Stomach (tissue), 8 donors: ENCODE measurements at regions not wholly inside any gene's neighbourhood (a gene's known extent, or its start where the extent isn't known, plus 50 kb on each side); places are given as distances from the start of the nearest gene placed in this dataset.

Source experiments
- DNase-seq, 2 donors: peaks; one replicate each; pipeline versions ENCODE4 v3.0.0 to v3.0.0-alpha.2; 2013 to 2019
- H3K27ac ChIP-seq, 5 donors: fragments of 200-600 bp in 4 of 5; sonication (generic) in 4 of 5; one replicate each; pipeline ENCODE4 v1.5.1; 2013 to 2019; ENCODE audit warnings: mild to moderate bottlenecking in 1 of 5, moderate library complexity in 1 of 5
- H3K27me3 ChIP-seq, 3 donors: fragments of 200-600 bp; sonication (generic); one replicate each; pipeline ENCODE4 v1.5.1; 2017 to 2019; ENCODE audit warnings: mixed run types in 1 of 3
- H3K36me3 ChIP-seq, 4 donors: fragments of 200-600 bp; sonication (generic); 1 replicate in 3 of 4; 2 replicates in 1 of 4; pipeline ENCODE4 v1.5.1; 2016 to 2019
- H3K4me1 ChIP-seq, 4 donors: fragments of 200-600 bp; sonication (generic); one replicate each; pipeline ENCODE4 v1.5.1; 2016 to 2019
- H3K4me3 ChIP-seq, 4 donors: fragments of 200-600 bp; sonication (generic) in 3 of 4; one replicate each; pipeline ENCODE4 v1.5.1; 2016 to 2019; ENCODE audit warnings: mild to moderate bottlenecking in 1 of 4
- H3K9me3 ChIP-seq, 4 donors: fragments of 200-600 bp; sonication (generic); one replicate each; pipeline ENCODE4 v1.5.1; 2016 to 2019
- EP300 ChIP-seq: sonication (generic); formaldehyde crosslinking; IDR thresholded peaks from one replicate; pipeline ENCODE4 v1.6.1; 2017; ENCODE audit warnings: antibody characterized with exemption
- POLR2A ChIP-seq, 4 donors: fragments of 450-650 bp; IDR thresholded peaks; one replicate each; pipeline ENCODE4 v1.6.1; 2016; ENCODE audit warnings: antibody characterized with exemption in 4 of 4, control low read depth in 2 of 4, mild to moderate bottlenecking in 1 of 4, moderate library complexity in 1 of 4
- POLR2AphosphoS5 ChIP-seq, 3 donors: sonication (generic); formaldehyde crosslinking; IDR thresholded peaks; one replicate each; pipeline ENCODE4 v1.6.1; 2016; ENCODE audit warnings: antibody characterized with exemption in 3 of 3
- WGBS, 5 donors: extraction: QIAGEN DNeasy Blood & Tissue Kit in 3 of 5; methylation state at CpG; one replicate each; pipeline versions ENCODE4 v1.1.5 to v1.1.7; 2013 to 2018; 5-methylcytosine and 5-hydroxymethylcytosine counted together
- intact Hi-C: fragments of 100-400 bp; cut with DNase I; formaldehyde crosslinking; loops from one replicate; pipeline ENCODE4 v1.15.1; 2023; ENCODE audit warnings: low total_unique reads
- TF ChIP-seq, protein P1 (sequence below), 7 experiments: fragments of 450-650 bp in 4 of 7; fragments of 200-600 bp in 3 of 7; sonication (generic) in 3 of 7; IDR thresholded peaks; one replicate each; pipeline ENCODE4 v1.5.1; 2016 to 2019; ENCODE audit warnings: antibody characterized with exemption in 7 of 7, control low read depth in 2 of 7, mild to moderate bottlenecking in 1 of 7
- donor health status: healthy with polysubstance abuse.
- donor health status: Bipolar disorder and iron deficiency.
- donor health status: healthy.

DNA sequence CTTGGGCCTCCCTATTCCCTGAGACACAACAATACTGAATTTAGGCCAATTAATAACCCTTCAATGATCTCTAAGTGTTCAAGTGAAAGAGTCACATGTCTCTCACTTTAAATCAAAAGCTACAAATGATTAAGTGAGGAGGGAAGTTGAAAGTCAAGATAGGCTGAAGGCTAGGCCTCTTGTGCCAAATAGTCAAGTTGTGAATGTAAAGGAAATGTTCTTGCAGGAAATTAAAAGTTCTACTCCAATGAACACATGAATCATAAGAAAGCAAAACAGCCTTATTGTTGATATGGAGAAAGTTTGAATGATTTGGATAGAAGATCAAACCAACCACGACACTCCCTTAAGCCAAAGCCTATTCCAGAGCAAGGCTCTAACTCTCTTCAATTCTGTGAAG is 286.9 kb downstream of the MEIS1 start:
- DNase-seq: no peak
- Histone ChIP-seq H3K4me1 (peaks cover 0 to 5% (median 0%) of the 10 kb centered on the region in 4 donors), H3K27ac (no peak overlapping the region), H3K4me3 (no peak overlapping the region), H3K9me3 (no peaks in the 10 kb centered on the region), H3K27me3 (no peaks in the 10 kb centered on the region), H3K36me3 (no peaks in the 10 kb centered on the region)
- intact Hi-C loops: no loop called here
- 68 to 83% (median 73%) methylated on average over 1 of the region's 1 CpG for WGBS, 5 donors
- TF ChIP-seq POLR2A (IDR thresholded peaks at IDR 0.05): no peak

DNA sequence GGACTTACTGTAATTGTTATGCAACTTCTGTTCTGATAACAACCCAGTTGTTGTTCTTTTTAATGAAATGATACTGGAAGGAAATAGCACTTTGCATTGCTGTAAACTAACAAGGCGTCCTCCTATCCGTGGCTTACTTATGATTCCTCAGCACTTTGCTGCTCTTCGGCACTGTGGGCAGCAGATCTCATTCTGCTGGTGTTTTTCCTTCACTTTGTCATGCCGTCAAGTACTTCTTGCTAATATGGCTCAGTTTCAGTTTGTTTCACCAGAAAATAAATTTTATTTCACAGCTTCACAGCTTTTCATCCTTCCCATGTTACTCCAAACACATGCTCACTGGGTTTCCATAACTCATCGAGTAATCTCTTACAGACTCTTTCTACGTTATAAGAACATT is 289.3 kb downstream of the MEIS1 start:
- H3K4me3 ChIP-seq: no peak overlapping the region
- no peak for DNase-seq
- H3K9me3 ChIP-seq: no peaks in the 10 kb centered on the region
- TF ChIP-seq POLR2AphosphoS5 (IDR thresholded peaks at IDR 0.05): no peak
- no peak for TF ChIP-seq POLR2A (IDR thresholded peaks at IDR 0.05)
- no peak for TF ChIP-seq EP300
- TF ChIP-seq, protein P1, sequence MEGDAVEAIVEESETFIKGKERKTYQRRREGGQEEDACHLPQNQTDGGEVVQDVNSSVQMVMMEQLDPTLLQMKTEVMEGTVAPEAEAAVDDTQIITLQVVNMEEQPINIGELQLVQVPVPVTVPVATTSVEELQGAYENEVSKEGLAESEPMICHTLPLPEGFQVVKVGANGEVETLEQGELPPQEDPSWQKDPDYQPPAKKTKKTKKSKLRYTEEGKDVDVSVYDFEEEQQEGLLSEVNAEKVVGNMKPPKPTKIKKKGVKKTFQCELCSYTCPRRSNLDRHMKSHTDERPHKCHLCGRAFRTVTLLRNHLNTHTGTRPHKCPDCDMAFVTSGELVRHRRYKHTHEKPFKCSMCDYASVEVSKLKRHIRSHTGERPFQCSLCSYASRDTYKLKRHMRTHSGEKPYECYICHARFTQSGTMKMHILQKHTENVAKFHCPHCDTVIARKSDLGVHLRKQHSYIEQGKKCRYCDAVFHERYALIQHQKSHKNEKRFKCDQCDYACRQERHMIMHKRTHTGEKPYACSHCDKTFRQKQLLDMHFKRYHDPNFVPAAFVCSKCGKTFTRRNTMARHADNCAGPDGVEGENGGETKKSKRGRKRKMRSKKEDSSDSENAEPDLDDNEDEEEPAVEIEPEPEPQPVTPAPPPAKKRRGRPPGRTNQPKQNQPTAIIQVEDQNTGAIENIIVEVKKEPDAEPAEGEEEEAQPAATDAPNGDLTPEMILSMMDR (IDR thresholded peaks at IDR 0.05): no peak
- 74 to 88% (median 78%) methylated on average over 6 of the region's 6 CpGs for WGBS, 5 donors
- intact Hi-C loops: no loop called here
- H3K27me3 ChIP-seq: no peaks in the 10 kb centered on the region
- H3K27ac ChIP-seq: no peak overlapping the region
- peaks cover 0 to 5% (median 0%) of the 10 kb centered on the region in 4 donors for H3K4me1 ChIP-seq
- H3K36me3 ChIP-seq: no peaks in the 10 kb centered on the region

DNA sequence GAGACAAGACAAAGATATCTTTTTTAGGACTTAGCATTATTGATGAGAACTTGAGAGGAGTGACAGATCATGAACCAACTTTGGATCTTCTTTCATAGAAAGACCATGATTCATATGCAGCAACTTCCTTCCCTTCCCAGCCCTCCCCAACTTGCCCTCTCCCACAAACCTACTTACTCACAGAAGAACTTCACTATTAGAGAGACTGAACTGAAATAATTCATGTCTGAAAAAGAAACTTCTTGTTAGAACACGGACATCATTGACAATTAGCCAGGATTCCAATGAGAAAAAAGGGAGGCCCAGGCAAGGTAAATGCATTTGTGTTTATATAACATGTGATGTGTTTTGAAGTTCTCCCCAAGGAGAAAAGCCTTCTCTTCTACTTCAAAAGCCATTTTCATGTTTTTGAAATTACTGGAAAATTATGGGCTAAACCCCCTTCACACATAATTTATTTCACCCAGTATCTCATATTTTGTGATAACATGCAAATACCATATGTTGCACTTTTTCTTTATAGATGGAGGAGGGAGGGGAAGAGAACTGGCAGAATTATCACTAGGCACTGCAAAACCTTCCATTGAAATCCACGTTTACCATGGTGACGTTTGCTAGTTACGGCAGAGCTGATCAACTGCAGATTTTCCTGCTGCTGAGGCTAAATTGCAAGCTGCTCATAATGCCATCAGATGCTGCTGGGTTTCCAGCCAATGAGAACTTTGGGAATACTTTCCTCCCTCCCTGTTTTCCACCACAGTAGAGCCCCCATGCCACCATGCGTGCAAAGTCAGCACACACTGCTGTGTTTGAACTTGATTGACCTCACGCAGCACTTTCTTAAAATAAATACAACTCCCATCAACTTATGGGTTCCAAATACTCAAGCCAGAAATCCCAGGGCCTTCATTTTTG is 294.7 kb downstream of the MEIS1 start:
- H3K4me1 ChIP-seq: peaks cover 0 to 8% (median 0%) of the 10 kb centered on the region in 4 donors
- no peaks in the 10 kb centered on the region for H3K36me3 ChIP-seq
- intact Hi-C loops: no loop called here
- WGBS, 5 donors: 54 to 76% (median 70%) methylated on average over 6 of the region's 6 CpGs
- H3K9me3 ChIP-seq: no peaks in the 10 kb centered on the region
- no peak overlapping the region for H3K27ac ChIP-seq
- TF ChIP-seq POLR2A (IDR thresholded peaks at IDR 0.05) (no peak), POLR2AphosphoS5 (IDR thresholded peaks at IDR 0.05) (no peak), EP300 (no peak)
- TF ChIP-seq, protein P1 (IDR thresholded peaks at IDR 0.05): no peak
- DNase-seq: peak in 1 of 2 donors; percentile 53
- no peak overlapping the region for H3K4me3 ChIP-seq
- H3K27me3 ChIP-seq: no peaks in the 10 kb centered on the region

DNA sequence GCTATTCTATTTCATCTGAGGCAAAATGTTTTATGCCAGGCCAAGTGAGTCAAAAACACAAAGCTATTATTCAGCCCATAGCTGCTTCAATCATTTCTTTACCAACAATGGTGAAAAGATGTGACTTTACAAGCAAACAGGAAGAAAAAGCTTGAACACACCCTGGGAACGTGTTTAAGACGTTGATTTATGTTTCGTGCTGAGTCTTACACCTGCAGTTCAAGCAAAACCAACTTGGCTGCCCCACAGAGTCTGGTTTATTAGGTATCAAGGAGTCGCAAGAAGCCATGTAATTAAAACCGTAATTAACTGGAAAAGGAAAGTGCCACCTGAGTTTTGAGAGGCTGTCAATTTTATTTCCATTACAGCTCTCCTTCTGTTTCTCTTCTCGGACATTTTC is 295.5 kb downstream of the MEIS1 start:
- WGBS, 5 donors: 80 to 87% (median 81%) methylated on average over 6 of the region's 6 CpGs
- no peak for DNase-seq
- Histone ChIP-seq H3K27ac (no peak overlapping the region), H3K9me3 (no peaks in the 10 kb centered on the region), H3K4me1 (peaks cover 0 to 7% (median 0%) of the 10 kb centered on the region in 4 donors), H3K36me3 (no peaks in the 10 kb centered on the region), H3K4me3 (no peak overlapping the region), H3K27me3 (no peaks in the 10 kb centered on the region)
- no peak for TF ChIP-seq EP300
- TF ChIP-seq POLR2A (IDR thresholded peaks at IDR 0.05): no peak
- no peak for TF ChIP-seq POLR2AphosphoS5 (IDR thresholded peaks at IDR 0.05)
- TF ChIP-seq, protein P1 (IDR thresholded peaks at IDR 0.05): no peak
- intact Hi-C loops: no loop called here
